ENCODE measurements at regions not wholly inside any gene's neighbourhood (a gene's known extent, or its start where the extent isn't known, plus 50 kb on each side); places are given as distances from the start of the nearest gene placed in this dataset.
"Not testable (repeated sequence)": the region's sequence is repeated elsewhere in the genome, so short reads cannot be mapped to it uniquely, and the experiment has no call there.

DNA sequence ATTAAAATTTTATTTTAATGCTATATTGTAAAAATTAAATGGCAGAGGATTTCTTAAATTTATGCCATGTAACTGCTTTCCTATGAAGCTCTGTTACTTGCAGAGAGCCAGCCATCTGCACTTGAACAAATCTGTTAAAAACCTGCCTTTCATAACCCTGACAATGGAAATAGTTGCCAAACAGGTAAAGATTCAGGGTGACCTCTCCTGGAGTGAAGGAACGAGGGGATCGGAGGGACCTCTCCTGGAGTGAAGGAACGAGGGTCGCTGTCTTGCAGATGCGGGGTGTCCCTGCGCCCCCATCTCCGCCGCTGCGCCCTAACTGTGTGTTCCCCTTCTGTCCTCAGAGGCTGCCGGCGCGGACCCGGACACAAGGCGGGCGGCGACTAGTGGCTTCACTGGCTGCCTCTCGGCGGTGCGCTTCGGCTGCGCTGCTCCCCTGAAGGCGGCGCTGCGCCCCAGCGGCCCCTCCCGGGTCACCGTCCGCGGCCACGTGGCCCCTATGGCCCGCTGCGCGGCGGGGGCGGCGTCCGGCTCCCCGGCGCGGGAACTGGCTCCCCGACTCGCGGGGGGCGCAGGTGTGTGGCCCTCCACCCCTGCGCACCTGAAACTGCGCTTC, 295.9 kb upstream of the SPATA31A3 start:
- not testable (repeated sequence) for H3K4me3 ChIP-seq, H3K27ac ChIP-seq, H3K4me1 ChIP-seq, H3K36me3 ChIP-seq, H3K27me3 ChIP-seq, DNase-seq, H3K9me3 ChIP-seq

GRCh38 chr9:67284299-67284698, 291.9 kb upstream of the SPATA31A3 start:
- H3K36me3 ChIP-seq, H3K4me1 ChIP-seq: not testable (repeated sequence)

DNA sequence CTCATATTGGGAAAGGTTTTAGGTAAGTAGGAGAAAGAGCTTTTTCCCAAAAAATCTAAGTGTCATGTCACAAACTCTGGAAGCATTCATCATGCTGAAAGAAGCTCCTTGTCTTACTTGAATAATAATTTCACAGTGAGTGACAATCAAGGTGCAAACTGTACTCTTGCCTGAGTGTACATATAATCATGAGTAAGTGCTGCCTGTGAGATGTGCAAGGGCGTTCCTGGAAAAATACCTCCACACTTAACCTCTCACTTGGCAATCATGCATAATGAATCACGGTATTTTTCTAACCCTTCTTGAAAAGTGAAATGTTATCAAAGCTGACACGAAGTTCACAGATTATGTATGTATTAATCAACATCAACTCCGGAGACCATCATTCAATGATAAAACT, 289.2 kb upstream of the SPATA31A3 start:
- not testable (repeated sequence) for H3K4me3 ChIP-seq, H3K27ac ChIP-seq, H3K9me3 ChIP-seq, H3K4me1 ChIP-seq, H3K27me3 ChIP-seq, H3K36me3 ChIP-seq, DNase-seq

More at GRCh38 chr9:67284299-67284698, 291.9 kb upstream of the SPATA31A3 start:
- H3K9me3 ChIP-seq, H3K27me3 ChIP-seq, DNase-seq, H3K27ac ChIP-seq, H3K4me3 ChIP-seq: not testable (repeated sequence)

GRCh38 chr9:67269692-67270091, 277.3 kb upstream of the SPATA31A3 start:
- H3K36me3 ChIP-seq, H3K4me3 ChIP-seq, H3K4me1 ChIP-seq, H3K27me3 ChIP-seq, DNase-seq, H3K27ac ChIP-seq, H3K9me3 ChIP-seq: not testable (repeated sequence)

- not testable (repeated sequence) for H3K27me3 ChIP-seq, H3K36me3 ChIP-seq, H3K27ac ChIP-seq, H3K4me3 ChIP-seq, H3K9me3 ChIP-seq, H3K4me1 ChIP-seq, DNase-seq
These were observed 265.5 kb upstream of the SPATA31A3 start for GRCh38 chr9:67257894-67258293.

GRCh38 chr9:67248967-67249366, 256.6 kb upstream of the SPATA31A3 start:
- H3K27me3 ChIP-seq, H3K9me3 ChIP-seq, H3K27ac ChIP-seq, H3K36me3 ChIP-seq, H3K4me3 ChIP-seq, DNase-seq, H3K4me1 ChIP-seq: not testable (repeated sequence)

DNA sequence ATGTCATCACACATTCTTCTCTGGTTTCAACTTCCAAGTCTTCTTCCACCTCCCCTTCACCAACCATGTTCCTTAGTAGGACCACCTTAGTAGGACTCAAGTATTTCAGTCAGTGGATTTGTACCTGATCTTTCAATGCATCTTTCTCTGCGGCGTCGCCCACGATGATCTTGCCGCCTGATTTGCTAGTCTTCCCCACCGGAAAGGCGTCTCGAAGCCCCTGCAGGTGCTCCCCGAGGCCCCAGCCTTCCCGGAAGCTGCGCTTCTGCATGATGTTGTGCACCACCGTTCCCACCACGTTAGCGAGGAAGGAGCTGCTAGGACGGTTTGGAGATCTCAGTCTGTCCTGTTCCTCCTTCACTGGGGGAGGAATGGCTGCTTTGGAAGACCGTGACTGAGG, 219.7 kb upstream of the SPATA31A3 start:
- DNase-seq, H3K27ac ChIP-seq, H3K4me3 ChIP-seq: not testable (repeated sequence)

GRCh38 chr9:67210842-67211241, 218.5 kb upstream of the SPATA31A3 start:
- H3K27ac ChIP-seq, H3K27me3 ChIP-seq, H3K4me1 ChIP-seq, DNase-seq, H3K36me3 ChIP-seq, H3K4me3 ChIP-seq, H3K9me3 ChIP-seq: not testable (repeated sequence)

More for the DNA sequence above, 219.7 kb upstream of the SPATA31A3 start:
- not testable (repeated sequence) for H3K4me1 ChIP-seq, H3K9me3 ChIP-seq, H3K36me3 ChIP-seq, H3K27me3 ChIP-seq

DNA sequence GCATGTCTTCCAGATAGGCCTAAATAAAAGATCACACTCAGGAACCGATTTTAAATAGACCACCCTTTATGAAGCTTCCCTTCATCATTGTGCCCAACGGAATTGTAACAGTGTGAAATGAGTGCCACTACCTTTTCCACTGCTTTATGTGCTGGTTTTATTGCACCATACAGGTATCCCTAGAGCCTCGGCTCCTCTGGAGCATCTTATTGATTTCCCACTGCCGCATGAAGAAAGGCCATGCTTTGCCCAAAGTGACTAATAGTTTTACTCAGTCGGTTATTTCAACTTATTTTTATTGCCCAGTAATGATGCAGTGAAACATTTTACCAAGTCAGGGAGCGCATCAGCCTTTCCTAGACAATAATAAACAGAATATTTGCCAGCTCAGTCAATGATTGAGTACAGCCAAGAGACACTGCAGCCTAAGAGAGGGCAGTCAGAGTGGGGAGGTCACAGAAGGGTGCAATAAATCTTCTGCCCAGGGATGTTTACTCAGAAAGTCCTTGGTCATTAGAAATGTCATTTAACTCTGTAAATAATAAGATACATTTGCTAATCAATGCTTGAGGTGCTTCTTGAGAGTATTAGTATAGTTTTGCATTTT, 216.6 kb upstream of the SPATA31A3 start:
- not testable (repeated sequence) for DNase-seq, H3K27ac ChIP-seq, H3K36me3 ChIP-seq, H3K4me3 ChIP-seq, H3K4me1 ChIP-seq, H3K9me3 ChIP-seq, H3K27me3 ChIP-seq

GRCh38 chr9:67196135-67196534, 203.8 kb upstream of the SPATA31A3 start:
- not testable (repeated sequence) for H3K27ac ChIP-seq, DNase-seq, H3K4me3 ChIP-seq, H3K27me3 ChIP-seq, H3K36me3 ChIP-seq, H3K4me1 ChIP-seq, H3K9me3 ChIP-seq

DNA sequence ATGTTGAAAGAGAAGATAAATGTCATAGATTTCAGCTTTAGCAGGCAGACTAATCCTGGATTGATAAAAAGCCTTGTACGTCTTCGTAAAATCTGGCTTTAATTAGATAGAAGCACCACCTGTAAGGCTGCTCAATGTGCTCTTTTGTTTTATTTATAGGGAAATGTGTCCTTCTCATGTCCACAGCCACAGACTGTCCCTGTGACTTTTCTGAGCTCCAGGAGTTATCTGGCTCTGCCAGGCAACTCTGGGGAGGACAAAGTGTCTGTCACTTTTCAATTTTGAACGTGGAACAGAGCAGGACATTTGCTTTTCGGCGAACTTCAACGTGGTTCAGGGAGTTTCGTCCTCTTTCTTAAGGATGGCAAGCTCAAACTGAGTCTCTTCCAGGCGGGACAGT, 203.0 kb upstream of the SPATA31A3 start:
- not testable (repeated sequence) for H3K36me3 ChIP-seq, H3K9me3 ChIP-seq, H3K4me3 ChIP-seq, H3K27ac ChIP-seq, DNase-seq, H3K4me1 ChIP-seq, H3K27me3 ChIP-seq

GRCh38 chr9:67179185-67179584, 186.8 kb upstream of the SPATA31A3 start:
- DNase-seq, H3K4me1 ChIP-seq, H3K9me3 ChIP-seq: not testable (repeated sequence)

GRCh38 chr9:67175167-67175566, 182.8 kb upstream of the SPATA31A3 start:
- H3K27ac ChIP-seq, DNase-seq, H3K4me3 ChIP-seq, H3K36me3 ChIP-seq, H3K4me1 ChIP-seq, H3K27me3 ChIP-seq, H3K9me3 ChIP-seq: not testable (repeated sequence)

More at GRCh38 chr9:67179185-67179584, 186.8 kb upstream of the SPATA31A3 start:
- H3K4me3 ChIP-seq, H3K27ac ChIP-seq, H3K27me3 ChIP-seq, H3K36me3 ChIP-seq: not testable (repeated sequence)

GRCh38 chr9:67171721-67172120, 179.4 kb upstream of the SPATA31A3 start:
- not testable (repeated sequence) for H3K4me1 ChIP-seq, H3K36me3 ChIP-seq, H3K9me3 ChIP-seq, H3K27me3 ChIP-seq, H3K4me3 ChIP-seq, DNase-seq, H3K27ac ChIP-seq

DNA sequence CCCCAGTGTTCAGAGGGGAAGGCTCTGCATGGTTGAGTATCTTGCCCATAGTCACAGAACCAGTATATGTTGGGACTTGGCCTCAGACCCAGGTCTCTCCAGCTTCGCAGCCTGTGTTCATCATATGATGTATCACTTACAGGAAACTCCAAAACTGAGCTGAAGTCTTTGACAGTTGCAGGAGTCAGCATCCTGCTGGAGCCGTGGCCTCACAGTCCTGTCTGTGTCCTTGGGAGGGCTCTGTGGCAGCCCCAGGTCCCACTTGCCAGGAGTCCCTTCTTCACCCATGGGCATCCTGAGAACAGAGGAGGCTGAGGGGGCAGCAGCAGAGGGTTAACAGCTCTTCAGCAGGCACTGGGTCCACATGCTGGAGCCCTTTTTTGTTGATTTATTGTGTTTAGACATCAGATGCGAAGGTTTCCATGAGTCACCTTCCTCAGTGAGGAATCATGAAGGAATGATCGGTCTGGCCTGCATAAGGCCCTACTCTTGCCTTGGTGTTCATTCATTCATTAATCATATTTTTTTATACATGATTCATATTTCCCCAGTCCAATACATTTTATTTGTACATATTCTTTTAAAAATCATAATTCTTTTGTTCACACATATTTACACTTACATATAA, 176.3 kb upstream of the SPATA31A3 start:
- H3K27ac ChIP-seq, DNase-seq, H3K4me3 ChIP-seq, H3K27me3 ChIP-seq, H3K9me3 ChIP-seq, H3K4me1 ChIP-seq, H3K36me3 ChIP-seq: not testable (repeated sequence)

DNA sequence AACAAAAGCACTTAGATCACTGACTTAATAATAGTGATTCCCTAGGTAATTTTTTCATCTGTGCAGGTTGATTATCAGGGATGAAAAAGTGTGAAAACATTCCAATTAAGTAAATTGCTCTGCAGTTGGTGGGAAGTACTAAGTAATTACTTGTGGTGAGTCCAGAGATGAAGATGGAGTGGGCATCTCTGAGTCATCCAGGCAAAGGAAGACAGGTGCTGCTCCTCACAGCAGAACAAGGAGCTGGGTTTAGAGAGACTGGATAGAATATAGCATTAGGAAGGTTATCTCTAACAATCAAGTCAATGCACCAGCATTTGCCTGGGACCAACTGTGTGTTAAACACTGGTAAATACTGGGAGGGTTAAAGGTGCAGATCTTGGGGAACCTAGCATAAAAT, 174.0 kb upstream of the SPATA31A3 start:
- H3K9me3 ChIP-seq, H3K4me1 ChIP-seq, H3K27ac ChIP-seq, H3K27me3 ChIP-seq, DNase-seq, H3K36me3 ChIP-seq, H3K4me3 ChIP-seq: not testable (repeated sequence)

Data from Peyer's patch (tissue), 4 donors.